GM12878 (cell line): ENCODE measurements at regions not wholly inside any gene's neighbourhood (a gene's known extent, or its start where the extent isn't known, plus 50 kb on each side); places are given as distances from the start of the nearest gene placed in this dataset.

Experiments used
- ATAC-seq: fragments of 200-7000 bp; cut with Tn5 transposase; 3 replicates; pipeline ENCODE4 v1.9.1; 2020; ENCODE audit warnings: mild to moderate bottlenecking, moderate library complexity
- BruUV-seq: library from RNA; stranded (reverse); fragments of 400-500 nt; replicated peaks from 2 replicates; lab custom pipeline; 2021; lab: Mats Ljungman, UMichigan
- CTCF ChIA-PET: fragments of 300-600 bp; sonication (Branson Sonifier 250); formaldehyde crosslinking; extraction: SDS; loops from one replicate; lab custom pipeline; 2021; ENCODE audit warnings: inconsistent platforms; lab: Yijun Ruan, JAX
- POLR2A ChIA-PET: fragments of 350-600 bp; formaldehyde crosslinking; extraction: SDS; loops from one replicate; lab custom pipeline; 2021; ENCODE audit warnings: inconsistent platforms; lab: Charles Lee
- RAD21 ChIA-PET: fragments of 300-600 bp; sonication (Branson Sonifier 250); formaldehyde crosslinking; loops from one replicate; lab custom pipeline; 2023; ENCODE audit warnings: antibody characterized with exemption; ENCODE audit not compliant: unreplicated experiment; lab: Charles Lee
- SMC1A ChIA-PET: fragments of 300-600 bp; sonication (Branson Sonifier 250); formaldehyde crosslinking; loops from one replicate; lab custom pipeline; 2023; ENCODE audit not compliant: unreplicated experiment, uncharacterized antibody; lab: Charles Lee
- DNase-seq: peaks from one replicate; pipeline ENCODE4 v3.0.0-alpha.2; 2011; ENCODE audit warnings: low read depth, low spot score
- FAIRE-seq: peaks from 3 replicates; lab custom pipeline; 2011; peaks lifted over from hg19 to GRCh38; lab: Jason Lieb, UNC
- H2AFZ ChIP-seq: 2 replicates; pipeline ENCODE4 v1.6.0; 2011; ENCODE audit warnings: low read depth, low read length, control low read depth; ENCODE audit not compliant: control insufficient read depth
- H3K27ac ChIP-seq: 2 replicates; pipeline ENCODE4 v1.5.1; 2011; ENCODE audit warnings: control low read depth; ENCODE audit not compliant: control insufficient read depth, insufficient read depth
- H3K27me3 ChIP-seq, 2 experiments: replicated peaks in 1 of 2; 2 replicates each; pipeline versions ENCODE4 v1.6.0 to v1.6.1; 2011; ENCODE audit warnings: low read length in 1 of 2; ENCODE audit not compliant: control insufficient read depth in 2 of 2, insufficient read depth in 2 of 2
- H3K36me3 ChIP-seq, 2 experiments: 2 replicates each; pipeline ENCODE4 v1.5.1; 2011; ENCODE audit warnings: low read length in 1 of 2; ENCODE audit not compliant: control insufficient read depth in 2 of 2, insufficient read depth in 2 of 2
- H3K4me1 ChIP-seq: 2 replicates; pipeline ENCODE4 v1.6.1; 2011; ENCODE audit warnings: mild to moderate bottlenecking, low read length, moderate library complexity, mixed read lengths; ENCODE audit not compliant: control insufficient read depth, insufficient read depth
- H3K4me2 ChIP-seq: 2 replicates; pipeline ENCODE4 v1.6.0; 2011; ENCODE audit warnings: control low read depth; ENCODE audit not compliant: control insufficient read depth, insufficient read depth
- H3K4me3 ChIP-seq: fragments of 200-600 bp; sonication (generic); 2 replicates; pipeline ENCODE4 v1.5.1; 2016
- H3K79me2 ChIP-seq: 2 replicates; pipeline ENCODE4 v1.6.0; 2011; ENCODE audit warnings: low read length; ENCODE audit not compliant: control insufficient read depth, insufficient read depth
- H3K9ac ChIP-seq: 2 replicates; pipeline ENCODE4 v1.8.0; 2011; ENCODE audit warnings: low read length, control low read depth, mixed read lengths; ENCODE audit not compliant: control insufficient read depth, insufficient read depth
- H3K9me3 ChIP-seq: replicated peaks from 3 replicates; pipeline ENCODE4 v1.5.1; 2011; ENCODE audit warnings: mild to moderate bottlenecking, low read length; ENCODE audit not compliant: control insufficient read depth, insufficient read depth
- H4K20me1 ChIP-seq: 2 replicates; pipeline ENCODE4 v1.6.0; 2011; ENCODE audit not compliant: control insufficient read depth, insufficient read depth
- GATAD2B ChIP-seq: fragments of 450-650 bp; conservative IDR thresholded peaks from 2 replicates; pipeline ENCODE4 v1.6.1; 2017; ENCODE audit warnings: low read depth, mild to moderate bottlenecking, moderate library complexity
- HCFC1 ChIP-seq: fragments of 150-350 bp; IDR thresholded peaks from 2 replicates; pipeline ENCODE4 v1.6.1; 2014; ENCODE audit warnings: low read length
- MAX ChIP-seq: IDR thresholded peaks from 2 replicates; pipeline ENCODE4 v1.6.1; 2012; ENCODE audit warnings: low read depth, low read length, improper control_type of control experiment
- SMARCA5 ChIP-seq: fragments of 450-650 bp; IDR thresholded peaks from 2 replicates; pipeline ENCODE4 v1.6.1; 2017; ENCODE audit warnings: mild to moderate bottlenecking
- STAT1 ChIP-seq: fragments of 450-650 bp; conservative IDR thresholded peaks from 2 replicates; pipeline ENCODE4 v1.6.1; 2014; ENCODE audit warnings: antibody characterized with exemption, mild to moderate bottlenecking
- TCF12 ChIP-seq: IDR thresholded peaks from 2 replicates; pipeline ENCODE4 v1.6.1; 2011; ENCODE audit warnings: low read depth, mild to moderate bottlenecking, low read length
- ZBTB40 ChIP-seq: fragments of 450-650 bp; IDR thresholded peaks from 2 replicates; pipeline ENCODE4 v1.6.1; 2016; ENCODE audit warnings: mild to moderate bottlenecking, moderate library complexity, borderline replicate concordance
- WGBS: methylation state at CpG from one replicate; pipeline ENCODE4 v1.1.6; 2016; ENCODE audit warnings: low lambda C conversion rate; ENCODE audit not compliant: insufficient replicate concordance, insufficient coverage; ENCODE audit errors: missing lambda C conversion rate; 5-methylcytosine and 5-hydroxymethylcytosine counted together
- in situ Hi-C: fragments of 300-500 bp; cut with MboI; formaldehyde crosslinking; loops from 9 replicates; pipeline ENCODE4 v1.14.3; 2018; ENCODE audit warnings: mixed read lengths
- intact Hi-C: fragments of 100-400 bp; cut with micrococcal nuclease; formaldehyde crosslinking; loops from one replicate; pipeline ENCODE4 v1.14.2; 2022; ENCODE audit not compliant: unreplicated experiment

- no peak for TF ChIP-seq ZBTB40
- no peak for TF ChIP-seq HCFC1
- no peak for TF ChIP-seq MAX
- no peak for TF ChIP-seq STAT1
Measured at GRCh38 chr16:51759329-51759728, 608.3 kb upstream of the SALL1 start (continued).

- in situ Hi-C loops (no loop called here), intact Hi-C loops (no loop called here)
- Histone ChIP-seq H2AFZ (no peak overlapping the region), H4K20me1 (no peaks in the 10 kb centered on the region), H3K36me3 (no peaks in the 10 kb centered on the region), H3K4me2 (no peak overlapping the region), H3K27ac (no peak overlapping the region), H3K9me3 (no peaks in the 10 kb centered on the region), H3K79me2 (no peaks in the 10 kb centered on the region), H3K4me3 (no peak overlapping the region), H3K4me1 (no peaks in the 10 kb centered on the region), H3K9ac (no peak overlapping the region), H3K27me3 (0 out of 4 replicates have a peak, but pooled peaks cover 0 to 2% of the 10 kb centered on the region in 2 experiments)
- TF ChIP-seq GATAD2B: no peak
- TF ChIP-seq SMARCA5: no peak
- TF ChIP-seq TCF12: no peak
- ATAC-seq (no peak), FAIRE-seq (no peak), DNase-seq (no peak)
- CTCF ChIA-PET: interaction anchor here (1.2 to 1.5 kb wide), 2 partner anchors 119 to 611 kb away, joined by 3 to 5 read pairs; no protein-coding TSS in a partner anchor
- WGBS: 43% methylated on average over 2 of the region's 2 CpGs
- RAD21 ChIA-PET: no interaction called here
- SMC1A ChIA-PET: interaction anchor here (1.3 kb wide), 1 partner anchor 14 kb away, joined by 3 read pairs; no protein-coding TSS in a partner anchor
- POLR2A ChIA-PET: no interaction called here
- no TSS peak for BruUV-seq
Measured at GRCh38 chr16:51757921-51758479, 606.9 kb upstream of the SALL1 start.
